ENCODE measurements at regions not wholly inside any gene's neighbourhood (a gene's known extent, or its start where the extent isn't known, plus 50 kb on each side); places are given as distances from the start of the nearest gene placed in this dataset.
A peak's percentile ranks its signal among the peaks of the same experiment; 100 is the strongest.

- no peaks in the 10 kb centered on the region for H3K4me1 ChIP-seq
- H3K9me3 ChIP-seq, result no peaks in the 10 kb centered on the region
- no peaks in the 10 kb centered on the region for H3K36me3 ChIP-seq
- 54 to 66% (median 62%) methylated on average over 4 of the region's 4 CpGs for WGBS, 5 donors
- H3K27me3 ChIP-seq, result peaks cover 0 to 12% (median 0%) of the 10 kb centered on the region in 3 donors
- H3K27ac ChIP-seq, result no peak overlapping the region
- H3K4me3 ChIP-seq, result no peak overlapping the region
- TF ChIP-seq POLR2AphosphoS5 (IDR thresholded peaks at IDR 0.05), result no peak
- no peak for TF ChIP-seq POLR2A (IDR thresholded peaks at IDR 0.05)
- TF ChIP-seq EP300 (IDR thresholded peaks at IDR 0.05), result no peak
- TF ChIP-seq CTCF (IDR thresholded peaks at IDR 0.05), result no peak
- no peak for DNase-seq
- intact Hi-C loops (cut with DNase I; ENCODE audit: low total_unique reads), result no loop called here
Observed at GRCh38 chr11:122517403-122518379, 137.8 kb upstream of the UBASH3B start.

DNA sequence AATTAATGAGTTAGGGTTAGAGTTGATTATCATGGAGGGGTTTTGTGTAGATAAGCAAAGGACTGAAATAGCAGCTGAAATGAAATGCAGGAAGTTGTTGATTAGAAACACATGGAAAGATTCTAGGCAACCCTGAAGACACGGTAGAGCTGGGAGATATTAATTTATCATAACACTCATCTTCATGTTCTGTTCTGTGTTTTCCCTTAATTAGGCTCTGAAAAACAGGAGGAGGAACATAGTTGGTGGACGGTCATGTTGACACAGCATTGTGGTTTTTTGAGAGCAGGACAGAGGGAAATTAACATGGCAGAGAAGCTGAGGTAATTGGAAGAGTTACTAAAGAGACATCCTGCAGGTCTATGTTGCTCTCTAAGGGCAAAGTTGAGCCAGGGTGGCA is 138.8 kb upstream of the UBASH3B start:
- peak in 1 of 2 donors; percentile 9 for DNase-seq
- Histone ChIP-seq H3K9me3 (no peaks in the 10 kb centered on the region), H3K4me3 (no peak overlapping the region), H3K27ac (no peak overlapping the region), H3K27me3 (peaks cover 0 to 12% (median 0%) of the 10 kb centered on the region in 3 donors), H3K4me1 (no peaks in the 10 kb centered on the region), H3K36me3 (no peaks in the 10 kb centered on the region)
- TF ChIP-seq POLR2A (IDR thresholded peaks at IDR 0.05) (no peak), EP300 (IDR thresholded peaks at IDR 0.05) (no peak)
- WGBS, 5 donors, result 38 to 58% (median 52%) methylated on average over 2 of the region's 2 CpGs
- intact Hi-C loops (cut with DNase I; ENCODE audit: low total_unique reads), result no loop called here

DNA sequence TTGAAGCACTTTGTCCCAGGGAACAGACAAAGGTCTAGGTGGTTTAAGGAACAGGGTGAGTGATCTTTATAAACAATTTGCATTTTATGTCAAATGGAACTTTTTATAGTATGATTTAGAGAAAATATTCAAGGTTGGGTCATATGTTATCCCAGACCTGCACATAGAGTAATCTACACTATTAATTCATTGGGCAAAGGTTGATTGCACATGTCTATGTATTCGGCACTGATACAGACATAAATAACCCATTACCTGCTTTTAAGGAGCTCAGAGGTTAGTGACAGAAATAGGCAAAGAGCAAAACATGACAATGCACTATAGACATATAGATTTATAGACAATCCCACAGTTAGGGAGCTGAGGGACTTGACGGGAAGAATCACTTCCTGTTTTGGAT is 141.5 kb upstream of the UBASH3B start:
- intact Hi-C loops (cut with DNase I; ENCODE audit: low total_unique reads), result no loop called here

DNA sequence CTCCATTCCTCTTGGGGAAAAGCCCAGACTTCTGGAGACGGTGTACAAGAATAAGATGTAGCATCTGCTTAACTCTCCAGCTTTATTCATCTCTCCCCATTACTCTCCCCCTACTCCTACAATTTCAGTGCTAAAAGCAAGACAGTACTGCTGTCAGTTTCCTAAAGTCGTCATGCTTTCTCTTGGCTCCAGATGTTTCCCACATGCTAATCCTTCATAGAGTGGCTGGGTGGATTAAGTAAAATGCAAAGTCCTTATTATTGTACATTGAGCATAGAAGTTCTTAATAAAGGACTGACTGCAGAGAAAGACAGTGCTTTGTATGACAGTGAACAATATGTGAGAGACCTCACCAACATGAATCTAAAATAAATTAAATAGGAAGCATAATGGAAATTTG is 142.2 kb upstream of the UBASH3B start:
- Histone ChIP-seq H3K36me3 (no peaks in the 10 kb centered on the region), H3K27ac (no peak overlapping the region), H3K9me3 (no peaks in the 10 kb centered on the region), H3K4me3 (no peak overlapping the region), H3K4me1 (no peaks in the 10 kb centered on the region), H3K27me3 (peaks cover 0 to 4% (median 0%) of the 10 kb centered on the region in 3 donors)
- intact Hi-C loops (cut with DNase I; ENCODE audit: low total_unique reads), result no loop called here
- DNase-seq, result peak in 1 of 2 donors; percentile 15
- TF ChIP-seq POLR2A (IDR thresholded peaks at IDR 0.05), result no peak
- TF ChIP-seq EP300 (IDR thresholded peaks at IDR 0.05), result no peak
- no peak for TF ChIP-seq POLR2AphosphoS5 (IDR thresholded peaks at IDR 0.05)
- WGBS, 5 donors, result 48 to 72% (median 69%) methylated on average over 2 of the region's 2 CpGs

More for the DNA sequence above, 141.5 kb upstream of the UBASH3B start:
- Histone ChIP-seq H3K27ac (no peak overlapping the region), H3K4me3 (no peak overlapping the region), H3K27me3 (peaks cover 0 to 4% (median 0%) of the 10 kb centered on the region in 3 donors), H3K9me3 (no peaks in the 10 kb centered on the region), H3K4me1 (no peaks in the 10 kb centered on the region), H3K36me3 (no peaks in the 10 kb centered on the region)
- no peak for TF ChIP-seq POLR2A (IDR thresholded peaks at IDR 0.05)
- TF ChIP-seq CTCF (IDR thresholded peaks at IDR 0.05), result no peak
- TF ChIP-seq EP300 (IDR thresholded peaks at IDR 0.05), result no peak
- no peak for TF ChIP-seq POLR2AphosphoS5 (IDR thresholded peaks at IDR 0.05)
- DNase-seq, result no peak
- 33 to 68% (median 55%) methylated on average over 2 of the region's 2 CpGs for WGBS, 5 donors

DNA sequence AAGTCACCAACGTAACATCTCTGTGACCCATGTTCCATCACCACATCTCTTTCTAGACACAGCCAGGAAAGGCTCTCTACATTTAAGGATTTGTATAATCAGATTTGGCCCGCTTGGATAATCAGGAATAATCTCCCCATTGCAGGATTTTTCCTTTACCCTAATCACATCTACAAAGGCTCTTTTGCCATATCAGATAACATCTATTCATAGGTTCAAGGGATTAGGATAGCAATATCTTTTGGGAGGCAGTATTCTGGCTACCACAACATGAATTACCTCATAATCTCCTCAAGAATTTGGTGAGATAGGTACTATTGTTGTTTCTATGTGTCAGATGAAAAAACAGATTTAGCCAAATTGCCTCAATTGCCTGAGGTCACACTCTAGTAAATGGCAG is 142.8 kb upstream of the UBASH3B start:
- WGBS, 5 donors, result 65 to 84% (median 78%) methylated on average over 2 of the region's 2 CpGs
- intact Hi-C loops (cut with DNase I; ENCODE audit: low total_unique reads), result no loop called here

More for the DNA sequence above, 142.8 kb upstream of the UBASH3B start:
- DNase-seq, result no peak
- Histone ChIP-seq H3K27ac (no peak overlapping the region), H3K4me1 (no peaks in the 10 kb centered on the region), H3K27me3 (peaks cover 0 to 4% (median 0%) of the 10 kb centered on the region in 3 donors), H3K4me3 (no peak overlapping the region), H3K9me3 (no peaks in the 10 kb centered on the region), H3K36me3 (no peaks in the 10 kb centered on the region)
- TF ChIP-seq POLR2A (IDR thresholded peaks at IDR 0.05) (no peak), POLR2AphosphoS5 (IDR thresholded peaks at IDR 0.05) (no peak), CTCF (IDR thresholded peaks at IDR 0.05) (no peak), EP300 (IDR thresholded peaks at IDR 0.05) (no peak)

Data from stomach (tissue), 8 donors.